Endothelial cell (in vitro differentiated cells): ENCODE measurements at regions not wholly inside any gene's neighbourhood (a gene's known extent, or its start where the extent isn't known, plus 50 kb on each side); places are given as distances from the start of the nearest gene placed in this dataset.
A peak's percentile ranks its signal among the peaks of the same experiment; 100 is the strongest.

Experiments
- DNase-seq: peaks from one replicate; pipeline ENCODE4 v3.0.0; 2021; ENCODE audit warnings: low spot score
- H3K27ac Mint-ChIP-seq: one replicate; pipeline ENCODE4 v1.8.0; 2021; ENCODE audit warnings: mixed read lengths, inconsistent platforms; ENCODE audit not compliant: unreplicated experiment
- H3K27me3 Mint-ChIP-seq: one replicate; pipeline ENCODE4 v1.8.0; 2021; ENCODE audit warnings: mild to moderate bottlenecking, moderate library complexity, mixed read lengths, inconsistent platforms; ENCODE audit not compliant: unreplicated experiment
- H3K36me3 Mint-ChIP-seq: one replicate; pipeline ENCODE4 v1.8.0; 2021; ENCODE audit warnings: mild to moderate bottlenecking, low read depth, mixed read lengths, inconsistent platforms; ENCODE audit not compliant: unreplicated experiment
- H3K4me1 Mint-ChIP-seq: one replicate; pipeline ENCODE4 v1.8.0; 2021; ENCODE audit warnings: mild to moderate bottlenecking, mixed read lengths, inconsistent platforms; ENCODE audit not compliant: unreplicated experiment
- H3K4me3 Mint-ChIP-seq: one replicate; pipeline ENCODE4 v1.8.0; 2021; ENCODE audit warnings: mild to moderate bottlenecking, mixed read lengths, inconsistent platforms; ENCODE audit not compliant: unreplicated experiment
- H3K9me3 Mint-ChIP-seq: one replicate; pipeline ENCODE4 v1.8.0; 2021; ENCODE audit warnings: mixed read lengths, inconsistent platforms; ENCODE audit not compliant: unreplicated experiment
- TF ChIP-seq, protein P1 (sequence below): fragments of 200-600 bp; sonication (generic); IDR thresholded peaks from one replicate; pipeline ENCODE4 v1.5.0; 2021; ENCODE audit warnings: antibody characterized with exemption; ENCODE audit not compliant: unreplicated experiment

DNA sequence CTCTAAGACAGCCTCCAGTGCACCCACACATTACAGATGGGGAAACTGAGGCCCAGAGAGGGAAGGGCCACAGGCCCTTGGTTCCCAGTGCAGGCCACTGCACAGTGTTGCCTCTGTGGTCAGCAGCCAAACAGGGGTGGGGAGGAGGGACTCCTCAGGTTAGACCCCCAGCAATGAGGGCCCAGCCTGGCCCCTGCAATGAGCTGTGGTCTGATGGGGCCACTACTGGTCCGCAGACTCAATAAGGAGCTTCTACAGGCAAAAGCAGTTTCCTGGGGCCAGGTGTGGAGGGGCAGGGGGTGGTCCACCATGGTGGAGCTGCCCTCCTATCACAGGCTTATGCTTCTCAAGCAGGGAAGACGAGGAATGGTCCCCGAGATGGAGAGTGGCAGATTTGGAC, 87.6 kb downstream of the HS1BP3 start:
- Mint-ChIP-seq H3K36me3 (no peaks in the 10 kb centered on the region), H3K4me1 (peaks cover 21% of the 10 kb centered on the region), H3K27ac (no peak overlapping the region), H3K9me3 (no peaks in the 10 kb centered on the region), H3K4me3 (no peak overlapping the region), H3K27me3 (peaks cover 12% of the 10 kb centered on the region)
- DNase-seq: no peak
- TF ChIP-seq, protein P1, sequence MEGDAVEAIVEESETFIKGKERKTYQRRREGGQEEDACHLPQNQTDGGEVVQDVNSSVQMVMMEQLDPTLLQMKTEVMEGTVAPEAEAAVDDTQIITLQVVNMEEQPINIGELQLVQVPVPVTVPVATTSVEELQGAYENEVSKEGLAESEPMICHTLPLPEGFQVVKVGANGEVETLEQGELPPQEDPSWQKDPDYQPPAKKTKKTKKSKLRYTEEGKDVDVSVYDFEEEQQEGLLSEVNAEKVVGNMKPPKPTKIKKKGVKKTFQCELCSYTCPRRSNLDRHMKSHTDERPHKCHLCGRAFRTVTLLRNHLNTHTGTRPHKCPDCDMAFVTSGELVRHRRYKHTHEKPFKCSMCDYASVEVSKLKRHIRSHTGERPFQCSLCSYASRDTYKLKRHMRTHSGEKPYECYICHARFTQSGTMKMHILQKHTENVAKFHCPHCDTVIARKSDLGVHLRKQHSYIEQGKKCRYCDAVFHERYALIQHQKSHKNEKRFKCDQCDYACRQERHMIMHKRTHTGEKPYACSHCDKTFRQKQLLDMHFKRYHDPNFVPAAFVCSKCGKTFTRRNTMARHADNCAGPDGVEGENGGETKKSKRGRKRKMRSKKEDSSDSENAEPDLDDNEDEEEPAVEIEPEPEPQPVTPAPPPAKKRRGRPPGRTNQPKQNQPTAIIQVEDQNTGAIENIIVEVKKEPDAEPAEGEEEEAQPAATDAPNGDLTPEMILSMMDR: no peak

GRCh38 chr2:20563833-20564232, 87.1 kb downstream of the HS1BP3 start:
- H3K27me3 Mint-ChIP-seq: peaks cover 12% of the 10 kb centered on the region
- DNase-seq: no peak

GRCh38 chr2:20565101-20565622, 85.7 kb downstream of the HS1BP3 start:
- Mint-ChIP-seq H3K4me3 (no peak overlapping the region), H3K4me1 (peaks cover 37% of the 10 kb centered on the region), H3K36me3 (peaks cover under 1% of the 10 kb centered on the region), H3K9me3 (no peaks in the 10 kb centered on the region), H3K27me3 (peaks cover 13% of the 10 kb centered on the region), H3K27ac (no peak overlapping the region)
- DNase-seq: no peak
- TF ChIP-seq, protein P1: no peak

More at GRCh38 chr2:20563833-20564232, 87.1 kb downstream of the HS1BP3 start:
- no peaks in the 10 kb centered on the region for H3K36me3 Mint-ChIP-seq
- no peaks in the 10 kb centered on the region for H3K9me3 Mint-ChIP-seq
- TF ChIP-seq, protein P1: no peak
- no peak overlapping the region for H3K27ac Mint-ChIP-seq
- H3K4me3 Mint-ChIP-seq: no peak overlapping the region
- peaks cover 24% of the 10 kb centered on the region for H3K4me1 Mint-ChIP-seq

- Mint-ChIP-seq H3K36me3 (peaks cover 4% of the 10 kb centered on the region), H3K27ac (peak overlapping the region; percentile 61), H3K27me3 (peaks cover 15% of the 10 kb centered on the region), H3K4me1 (peaks cover 43% of the 10 kb centered on the region), H3K4me3 (no peak overlapping the region), H3K9me3 (no peaks in the 10 kb centered on the region)
- DNase-seq: no peak
- TF ChIP-seq, protein P1: no peak
These were observed 85.2 kb downstream of the HS1BP3 start for GRCh38 chr2:20565623-20566236.

- peaks cover 47% of the 10 kb centered on the region for H3K4me1 Mint-ChIP-seq
- H3K27me3 Mint-ChIP-seq: peaks cover 13% of the 10 kb centered on the region
- DNase-seq: no peak
- no peak overlapping the region for H3K4me3 Mint-ChIP-seq
- no peak overlapping the region for H3K27ac Mint-ChIP-seq
- no peaks in the 10 kb centered on the region for H3K9me3 Mint-ChIP-seq
- TF ChIP-seq, protein P1: no peak
- peaks cover 4% of the 10 kb centered on the region for H3K36me3 Mint-ChIP-seq
These were observed 84.6 kb downstream of the HS1BP3 start for GRCh38 chr2:20566331-20566730.
